Panc1 (cell line): ENCODE measurements at regions not wholly inside any gene's neighbourhood (a gene's known extent, or its start where the extent isn't known, plus 50 kb on each side); places are given as distances from the start of the nearest gene placed in this dataset.

Source experiments
- ATAC-seq: fragments of 200-7000 bp; cut with Tn5 transposase; 2 replicates; pipeline ENCODE4 v1.9.1; 2020; ENCODE audit warnings: mild to moderate bottlenecking, moderate library complexity
- BruUV-seq: library from RNA; stranded (reverse); fragments of 400-500 nt; replicated peaks from 2 replicates; lab custom pipeline; 2021; lab: Mats Ljungman, UMichigan
- CTCF ChIA-PET: fragments of 300-600 bp; sonication (Branson Sonifier 250); formaldehyde crosslinking; loops from one replicate; lab custom pipeline; 2022; ENCODE audit warnings: antibody characterized with exemption; lab: Charles Lee
- POLR2A ChIA-PET: fragments of 300-600 bp; sonication (Branson Sonifier 250); formaldehyde crosslinking; loops from one replicate; lab custom pipeline; 2022; ENCODE audit warnings: antibody characterized with exemption; lab: Charles Lee
- DNase-seq: peaks from one replicate; pipeline ENCODE4 v3.0.0-alpha.2; 2010; ENCODE audit warnings: low read depth, low spot score
- H3K27ac ChIP-seq: 2 replicates; pipeline ENCODE4 v1.5.1; 2011; ENCODE audit warnings: mild to moderate bottlenecking, low read length, inconsistent platforms
- H3K27me3 ChIP-seq: fragments of 200-500 bp; sonication (Bioruptor generic); 2 replicates; pipeline ENCODE4 v1.6.0; 2014; ENCODE audit warnings: low read length, inconsistent platforms; ENCODE audit not compliant: control insufficient read depth, insufficient read depth
- H3K36me3 ChIP-seq: fragments of 200-500 bp; sonication (Bioruptor generic); 2 replicates; pipeline ENCODE4 v1.5.1; 2014; ENCODE audit warnings: inconsistent platforms, mild to moderate bottlenecking, low read length, moderate library complexity; ENCODE audit not compliant: control insufficient read depth, insufficient read depth
- H3K4me1 ChIP-seq: 2 replicates; pipeline ENCODE4 v1.5.1; 2011; ENCODE audit warnings: inconsistent platforms, mild to moderate bottlenecking, low read length, moderate library complexity; ENCODE audit not compliant: control insufficient read depth, insufficient read depth
- H3K4me3 ChIP-seq, 2 experiments: 2 replicates each; pipeline ENCODE4 v1.5.1; 2011 to 2012; ENCODE audit warnings: low read depth in 2 of 2, low read length in 2 of 2, mild to moderate bottlenecking in 2 of 2, inconsistent platforms in 1 of 2, moderate library complexity in 1 of 2
- H3K9me3 ChIP-seq: fragments of 200-500 bp; sonication (Bioruptor generic); 2 replicates; pipeline ENCODE4 v1.5.1; 2014; ENCODE audit warnings: low read depth, mild to moderate bottlenecking, inconsistent platforms, low read length, moderate library complexity; ENCODE audit not compliant: control insufficient read depth, insufficient read depth
- POLR2AphosphoS5 ChIP-seq: IDR thresholded peaks from 2 replicates; pipeline ENCODE4 v1.6.1; 2012; ENCODE audit warnings: mild to moderate bottlenecking, low read depth, low read length, moderate library complexity
- SIN3A ChIP-seq: IDR thresholded peaks from 2 replicates; pipeline ENCODE4 v1.6.1; 2012; ENCODE audit warnings: low read depth, mild to moderate bottlenecking, low read length, moderate library complexity, borderline replicate concordance; ENCODE audit not compliant: insufficient read depth
- TCF7L2 ChIP-seq: IDR thresholded peaks from 2 replicates; pipeline ENCODE4 v1.6.1; 2011; ENCODE audit warnings: mild to moderate bottlenecking, low read depth, low read length, inconsistent platforms
- in situ Hi-C: cut with HindIII; loops from 2 replicates; pipeline ENCODE4 v1.10.0; 2016; ENCODE audit warnings: low sequenced_read_pairs, low pct_unique_long_range_greater_than_20kb
- intact Hi-C: fragments of 100-400 bp; cut with micrococcal nuclease; formaldehyde crosslinking; loops from one replicate; pipeline ENCODE4 v1.10.0; 2022; ENCODE audit not compliant: unreplicated experiment
- TF ChIP-seq, protein P1 (sequence below): fragments of 450-650 bp; IDR thresholded peaks from 2 replicates; pipeline ENCODE4 v1.5.1; 2017; ENCODE audit warnings: mild to moderate bottlenecking
- TF ChIP-seq, protein P2 (sequence below), 2 experiments: IDR thresholded peaks; 2 replicates each; pipeline ENCODE4 v1.6.1; 2011 to 2012; ENCODE audit warnings: low read depth in 2 of 2, control low read depth in 1 of 2, low read length in 1 of 2, mild to moderate bottlenecking in 1 of 2, moderate library complexity in 1 of 2; ENCODE audit not compliant: insufficient read depth in 1 of 2

DNA sequence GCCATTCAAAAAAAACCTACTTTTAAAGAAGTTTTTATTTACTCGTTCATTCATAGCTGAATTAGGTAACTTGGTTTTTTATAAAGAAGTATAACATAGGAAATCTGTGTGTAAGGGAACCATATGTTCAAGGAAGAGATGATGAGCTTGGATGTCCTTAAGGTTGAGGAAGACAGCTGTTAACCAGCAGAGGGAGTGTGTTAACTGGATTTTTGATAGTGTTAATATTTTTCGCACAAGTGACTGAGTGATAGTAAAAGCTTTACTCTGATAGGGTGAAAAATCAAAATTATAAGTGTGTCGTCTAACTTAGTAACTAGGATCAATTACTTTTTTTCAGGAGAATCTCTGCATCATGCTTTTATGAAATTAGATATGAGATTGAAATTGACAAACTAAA lies 134.7 kb downstream of the ARL5B start:
- intact Hi-C loops (no loop called here), in situ Hi-C loops (no loop called here)
- ChIA-PET POLR2A (no interaction called here), CTCF (no interaction called here)
- Histone ChIP-seq H3K27ac (no peak overlapping the region), H3K36me3 (no peaks in the 10 kb centered on the region), H3K4me1 (no peaks in the 10 kb centered on the region), H3K9me3 (no peaks in the 10 kb centered on the region), H3K27me3 (no peaks in the 10 kb centered on the region), H3K4me3 (no peak overlapping the region)
- no peak for DNase-seq
- BruUV-seq, result no TSS peak
- ATAC-seq, result no peak
- TF ChIP-seq SIN3A, result no peak
- TF ChIP-seq, protein P1, sequence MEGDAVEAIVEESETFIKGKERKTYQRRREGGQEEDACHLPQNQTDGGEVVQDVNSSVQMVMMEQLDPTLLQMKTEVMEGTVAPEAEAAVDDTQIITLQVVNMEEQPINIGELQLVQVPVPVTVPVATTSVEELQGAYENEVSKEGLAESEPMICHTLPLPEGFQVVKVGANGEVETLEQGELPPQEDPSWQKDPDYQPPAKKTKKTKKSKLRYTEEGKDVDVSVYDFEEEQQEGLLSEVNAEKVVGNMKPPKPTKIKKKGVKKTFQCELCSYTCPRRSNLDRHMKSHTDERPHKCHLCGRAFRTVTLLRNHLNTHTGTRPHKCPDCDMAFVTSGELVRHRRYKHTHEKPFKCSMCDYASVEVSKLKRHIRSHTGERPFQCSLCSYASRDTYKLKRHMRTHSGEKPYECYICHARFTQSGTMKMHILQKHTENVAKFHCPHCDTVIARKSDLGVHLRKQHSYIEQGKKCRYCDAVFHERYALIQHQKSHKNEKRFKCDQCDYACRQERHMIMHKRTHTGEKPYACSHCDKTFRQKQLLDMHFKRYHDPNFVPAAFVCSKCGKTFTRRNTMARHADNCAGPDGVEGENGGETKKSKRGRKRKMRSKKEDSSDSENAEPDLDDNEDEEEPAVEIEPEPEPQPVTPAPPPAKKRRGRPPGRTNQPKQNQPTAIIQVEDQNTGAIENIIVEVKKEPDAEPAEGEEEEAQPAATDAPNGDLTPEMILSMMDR, result peak; percentile 40; the same call in 1 of the 2 replicates
- TF ChIP-seq, protein P2, sequence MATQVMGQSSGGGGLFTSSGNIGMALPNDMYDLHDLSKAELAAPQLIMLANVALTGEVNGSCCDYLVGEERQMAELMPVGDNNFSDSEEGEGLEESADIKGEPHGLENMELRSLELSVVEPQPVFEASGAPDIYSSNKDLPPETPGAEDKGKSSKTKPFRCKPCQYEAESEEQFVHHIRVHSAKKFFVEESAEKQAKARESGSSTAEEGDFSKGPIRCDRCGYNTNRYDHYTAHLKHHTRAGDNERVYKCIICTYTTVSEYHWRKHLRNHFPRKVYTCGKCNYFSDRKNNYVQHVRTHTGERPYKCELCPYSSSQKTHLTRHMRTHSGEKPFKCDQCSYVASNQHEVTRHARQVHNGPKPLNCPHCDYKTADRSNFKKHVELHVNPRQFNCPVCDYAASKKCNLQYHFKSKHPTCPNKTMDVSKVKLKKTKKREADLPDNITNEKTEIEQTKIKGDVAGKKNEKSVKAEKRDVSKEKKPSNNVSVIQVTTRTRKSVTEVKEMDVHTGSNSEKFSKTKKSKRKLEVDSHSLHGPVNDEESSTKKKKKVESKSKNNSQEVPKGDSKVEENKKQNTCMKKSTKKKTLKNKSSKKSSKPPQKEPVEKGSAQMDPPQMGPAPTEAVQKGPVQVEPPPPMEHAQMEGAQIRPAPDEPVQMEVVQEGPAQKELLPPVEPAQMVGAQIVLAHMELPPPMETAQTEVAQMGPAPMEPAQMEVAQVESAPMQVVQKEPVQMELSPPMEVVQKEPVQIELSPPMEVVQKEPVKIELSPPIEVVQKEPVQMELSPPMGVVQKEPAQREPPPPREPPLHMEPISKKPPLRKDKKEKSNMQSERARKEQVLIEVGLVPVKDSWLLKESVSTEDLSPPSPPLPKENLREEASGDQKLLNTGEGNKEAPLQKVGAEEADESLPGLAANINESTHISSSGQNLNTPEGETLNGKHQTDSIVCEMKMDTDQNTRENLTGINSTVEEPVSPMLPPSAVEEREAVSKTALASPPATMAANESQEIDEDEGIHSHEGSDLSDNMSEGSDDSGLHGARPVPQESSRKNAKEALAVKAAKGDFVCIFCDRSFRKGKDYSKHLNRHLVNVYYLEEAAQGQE (IDR thresholded peaks at IDR 0.05; ENCODE audit: insufficient read depth in 1 of 2, low read depth in 2 of 2, low read length in 1 of 2), result no peak

- ChIA-PET CTCF (no interaction called here), POLR2A (no interaction called here)
- ATAC-seq (no peak), DNase-seq (no peak)
- in situ Hi-C loops, result no loop called here
- Histone ChIP-seq H3K36me3 (no peaks in the 10 kb centered on the region), H3K4me3 (no peak overlapping the region), H3K9me3 (no peaks in the 10 kb centered on the region), H3K27me3 (no peaks in the 10 kb centered on the region), H3K27ac (no peak overlapping the region), H3K4me1 (no peaks in the 10 kb centered on the region)
- TF ChIP-seq, protein P1, result no peak
- TF ChIP-seq, protein P2 (IDR thresholded peaks at IDR 0.05; ENCODE audit: insufficient read depth in 1 of 2, low read depth in 2 of 2, low read length in 1 of 2), result no peak
- TF ChIP-seq SIN3A, result no peak
- TF ChIP-seq POLR2AphosphoS5, result no peak
- no peak for TF ChIP-seq TCF7L2
- intact Hi-C loops, result no loop called here
- BruUV-seq, result no TSS peak
These were observed 136.3 kb downstream of the ARL5B start for GRCh38 chr10:18795549-18795948.
